ENCODE measurements at regions not wholly inside any gene's neighbourhood (a gene's known extent, or its start where the extent isn't known, plus 50 kb on each side); places are given as distances from the start of the nearest gene placed in this dataset.

DNA sequence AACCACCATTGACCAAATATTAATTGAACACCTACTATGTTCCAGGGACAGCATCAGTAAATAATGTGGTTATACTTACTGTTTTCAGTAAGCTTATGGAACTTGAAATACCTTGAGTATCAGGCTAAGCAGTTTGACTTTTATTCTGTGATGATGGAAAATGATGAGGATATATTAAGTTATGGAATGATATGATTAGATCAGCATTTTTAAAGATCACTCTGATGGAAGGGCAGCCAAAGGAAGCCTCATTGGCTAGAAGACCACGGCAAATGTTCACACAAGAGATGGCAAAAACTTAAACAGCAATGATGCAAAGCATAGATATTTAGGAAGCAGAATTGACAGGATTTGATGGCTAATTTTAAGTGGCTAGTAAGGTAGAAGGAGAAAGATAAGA is 266.9 kb upstream of the DPP10 start:
- TF ChIP-seq, protein P1, sequence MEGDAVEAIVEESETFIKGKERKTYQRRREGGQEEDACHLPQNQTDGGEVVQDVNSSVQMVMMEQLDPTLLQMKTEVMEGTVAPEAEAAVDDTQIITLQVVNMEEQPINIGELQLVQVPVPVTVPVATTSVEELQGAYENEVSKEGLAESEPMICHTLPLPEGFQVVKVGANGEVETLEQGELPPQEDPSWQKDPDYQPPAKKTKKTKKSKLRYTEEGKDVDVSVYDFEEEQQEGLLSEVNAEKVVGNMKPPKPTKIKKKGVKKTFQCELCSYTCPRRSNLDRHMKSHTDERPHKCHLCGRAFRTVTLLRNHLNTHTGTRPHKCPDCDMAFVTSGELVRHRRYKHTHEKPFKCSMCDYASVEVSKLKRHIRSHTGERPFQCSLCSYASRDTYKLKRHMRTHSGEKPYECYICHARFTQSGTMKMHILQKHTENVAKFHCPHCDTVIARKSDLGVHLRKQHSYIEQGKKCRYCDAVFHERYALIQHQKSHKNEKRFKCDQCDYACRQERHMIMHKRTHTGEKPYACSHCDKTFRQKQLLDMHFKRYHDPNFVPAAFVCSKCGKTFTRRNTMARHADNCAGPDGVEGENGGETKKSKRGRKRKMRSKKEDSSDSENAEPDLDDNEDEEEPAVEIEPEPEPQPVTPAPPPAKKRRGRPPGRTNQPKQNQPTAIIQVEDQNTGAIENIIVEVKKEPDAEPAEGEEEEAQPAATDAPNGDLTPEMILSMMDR (IDR thresholded peaks at IDR 0.05; ENCODE audit: low read depth, low read length) = no peak
- DNase-seq (ENCODE audit: low read depth, low spot score) = no peak
- in situ Hi-C loops (cut with HindIII; ENCODE audit: low sequenced_read_pairs) = no loop called here
- no peak overlapping the region for H3K4me3 ChIP-seq (ENCODE audit: low read depth, low read length)

DNA sequence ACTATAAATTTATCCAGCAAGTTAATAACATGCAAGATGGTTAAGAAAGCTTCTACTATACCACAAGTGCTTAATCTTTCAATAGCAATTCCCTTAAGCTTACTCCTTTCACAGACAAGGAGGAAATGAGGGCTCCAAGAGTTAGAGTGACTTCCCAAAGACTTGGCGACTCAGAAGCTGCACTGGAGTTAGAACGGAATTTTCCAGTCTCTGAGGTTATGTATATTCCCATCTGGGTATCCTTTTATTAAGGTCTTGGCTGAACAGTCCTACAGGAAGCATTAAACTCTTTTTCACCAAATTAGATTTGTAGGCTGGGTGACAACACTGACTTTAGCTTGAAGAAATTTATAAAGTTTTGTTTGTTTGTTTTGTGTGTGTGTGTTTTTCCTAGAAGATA is 256.9 kb upstream of the DPP10 start:
- in situ Hi-C loops (cut with HindIII; ENCODE audit: low sequenced_read_pairs) = no loop called here

DNA sequence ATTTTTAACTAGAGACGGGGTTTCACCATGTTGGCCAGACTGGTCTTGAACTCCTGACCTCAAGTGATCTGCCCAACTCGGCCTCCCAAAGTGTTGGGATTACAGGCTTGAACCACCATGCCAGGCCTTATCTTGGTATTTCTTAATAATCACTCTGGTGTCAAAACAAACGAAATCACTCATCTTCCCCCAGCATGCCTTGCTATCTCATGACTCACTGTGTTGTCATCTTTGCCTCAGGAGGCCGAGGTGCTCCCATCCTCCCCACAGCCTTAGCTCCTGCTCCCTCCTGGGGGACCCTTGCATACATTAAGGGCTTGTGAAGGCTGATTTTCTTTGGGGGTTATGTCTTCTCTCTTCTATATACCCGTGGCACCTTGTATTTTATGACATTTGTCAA is 250.1 kb upstream of the DPP10 start:
- no peak for DNase-seq (ENCODE audit: low read depth, low spot score)
- in situ Hi-C loops (cut with HindIII; ENCODE audit: low sequenced_read_pairs) = no loop called here
- TF ChIP-seq, protein P1 (IDR thresholded peaks at IDR 0.05; ENCODE audit: low read depth, low read length) = no peak
- no peak overlapping the region for H3K4me3 ChIP-seq (ENCODE audit: low read depth, low read length)

More for the DNA sequence above, 256.9 kb upstream of the DPP10 start:
- H3K4me3 ChIP-seq (ENCODE audit: low read depth, low read length) = no peak overlapping the region
- DNase-seq (ENCODE audit: low read depth, low spot score) = no peak
- TF ChIP-seq, protein P1 (IDR thresholded peaks at IDR 0.05; ENCODE audit: low read depth, low read length) = no peak

DNA sequence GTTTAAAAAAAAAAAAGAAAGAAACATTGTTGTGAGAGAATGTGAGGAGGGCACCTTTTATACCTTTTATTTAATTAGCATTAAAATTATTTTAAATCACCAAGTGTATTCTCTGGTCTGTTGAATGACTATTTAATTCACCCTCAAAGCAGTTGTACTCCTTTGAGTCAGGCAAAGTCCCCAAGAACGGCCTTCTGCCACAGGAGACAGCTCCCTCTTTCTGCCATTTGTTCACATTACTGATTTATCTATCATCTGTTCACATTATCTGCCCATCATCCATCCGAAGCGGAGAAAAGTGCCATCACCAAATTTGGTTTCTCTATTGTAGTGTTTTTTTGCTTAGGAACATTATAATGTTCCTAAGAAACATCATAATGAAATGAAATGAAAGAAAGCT is 240.7 kb upstream of the DPP10 start:
- H3K4me3 ChIP-seq (ENCODE audit: low read depth, low read length) = no peak overlapping the region
- TF ChIP-seq, protein P1 (IDR thresholded peaks at IDR 0.05; ENCODE audit: low read depth, low read length) = no peak
- in situ Hi-C loops (cut with HindIII; ENCODE audit: low sequenced_read_pairs) = no loop called here
- no peak for DNase-seq (ENCODE audit: low read depth, low spot score)

DNA sequence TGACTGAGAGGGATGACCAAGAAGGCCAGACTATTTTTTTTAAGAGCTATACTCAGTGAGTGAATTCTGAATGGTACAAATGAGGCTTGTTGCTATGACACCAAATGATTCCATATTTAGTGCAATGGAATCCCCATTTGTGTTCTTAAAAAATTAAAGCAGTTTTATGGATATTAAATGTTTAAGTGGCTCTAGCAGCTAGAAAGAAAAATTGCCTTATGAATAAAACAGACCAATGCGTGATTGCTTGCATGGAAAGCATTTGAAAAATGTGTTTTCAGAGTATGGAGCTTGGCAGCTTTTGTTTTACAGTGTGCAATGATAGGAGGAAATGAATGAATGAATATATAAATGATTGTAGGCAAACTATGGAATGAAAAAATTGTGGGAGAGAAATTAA is 238.8 kb upstream of the DPP10 start:
- in situ Hi-C loops (cut with HindIII; ENCODE audit: low sequenced_read_pairs) = no loop called here
- no peak overlapping the region for H3K4me3 ChIP-seq (ENCODE audit: low read depth, low read length)
- TF ChIP-seq, protein P1 (IDR thresholded peaks at IDR 0.05; ENCODE audit: low read depth, low read length) = no peak
- DNase-seq (ENCODE audit: low read depth, low spot score) = no peak

DNA sequence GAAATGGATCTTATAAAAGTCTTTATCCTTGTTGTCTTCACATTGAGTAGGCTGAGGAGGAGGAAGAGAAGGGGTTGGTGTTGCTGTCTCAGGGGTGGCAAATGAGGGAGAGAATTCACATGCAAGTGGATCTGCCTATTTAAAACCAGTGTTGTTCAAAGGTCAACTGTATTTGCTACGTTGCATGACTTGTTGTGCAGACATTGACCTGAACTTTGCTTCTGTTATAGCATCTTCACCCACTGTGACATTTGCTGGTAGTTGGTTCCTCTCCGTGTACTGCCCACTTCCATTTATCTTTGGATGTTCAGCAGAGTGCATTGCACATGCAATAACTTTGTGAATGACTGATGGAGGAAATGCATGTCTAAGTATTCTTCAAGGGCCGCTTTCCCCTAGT is 228.6 kb upstream of the DPP10 start:
- no peak overlapping the region for H3K4me3 ChIP-seq (ENCODE audit: low read depth, low read length)
- TF ChIP-seq, protein P1 (IDR thresholded peaks at IDR 0.05; ENCODE audit: low read depth, low read length) = no peak
- DNase-seq (ENCODE audit: low read depth, low spot score) = no peak
- in situ Hi-C loops (cut with HindIII; ENCODE audit: low sequenced_read_pairs) = no loop called here

DNA sequence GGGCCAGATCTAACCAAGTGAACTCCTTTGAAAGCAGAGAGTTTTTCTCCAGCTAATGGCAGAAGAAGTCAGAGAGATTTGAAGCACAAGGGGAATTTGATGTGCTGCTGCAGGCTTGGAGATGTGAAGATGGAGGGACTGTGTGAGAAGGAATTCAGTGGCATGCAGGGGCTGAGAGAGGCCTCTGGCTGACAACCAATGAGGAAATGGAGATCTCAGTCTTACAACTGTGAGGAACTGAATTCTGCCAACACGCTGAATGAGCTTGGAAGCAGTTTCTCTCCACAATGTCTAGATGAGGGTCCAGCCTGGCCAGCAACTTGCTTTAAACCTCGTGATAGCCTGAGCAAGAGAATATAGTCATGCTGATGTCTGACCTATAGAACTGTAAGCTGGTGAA is 224.1 kb upstream of the DPP10 start:
- no peak overlapping the region for H3K4me3 ChIP-seq (ENCODE audit: low read depth, low read length)
- in situ Hi-C loops (cut with HindIII; ENCODE audit: low sequenced_read_pairs) = no loop called here
- no peak for DNase-seq (ENCODE audit: low read depth, low spot score)
- TF ChIP-seq, protein P1 (IDR thresholded peaks at IDR 0.05; ENCODE audit: low read depth, low read length) = no peak

Data from astrocyte of the spinal cord (primary cell).